KMS-11 (cell line): ENCODE measurements at regions not wholly inside any gene's neighbourhood (a gene's known extent, or its start where the extent isn't known, plus 50 kb on each side); places are given as distances from the start of the nearest gene placed in this dataset.

ENCODE experiments used
- H2AFZ ChIP-seq: fragments of 200-600 bp; sonication (generic); 2 replicates; pipeline ENCODE4 v1.6.1; 2016; ENCODE audit warnings: antibody characterized with exemption, mixed run types, low read depth
- H3K27ac ChIP-seq: fragments of 200-600 bp; sonication (generic); 2 replicates; pipeline ENCODE4 v1.6.1; 2016; ENCODE audit warnings: mild to moderate bottlenecking, mixed run types
- H3K27me3 ChIP-seq: fragments of 200-600 bp; sonication (generic); 2 replicates; pipeline ENCODE4 v1.6.1; 2017; ENCODE audit warnings: mild to moderate bottlenecking, low read depth, mixed run types, moderate library complexity; ENCODE audit not compliant: insufficient read depth
- H3K36me3 ChIP-seq: fragments of 200-600 bp; sonication (generic); 2 replicates; pipeline ENCODE4 v1.6.1; 2017; ENCODE audit warnings: mild to moderate bottlenecking, mixed run types; ENCODE audit not compliant: insufficient read depth
- H3K4me1 ChIP-seq: fragments of 200-600 bp; sonication (generic); 2 replicates; pipeline ENCODE4 v1.6.1; 2016; ENCODE audit warnings: mild to moderate bottlenecking, low read depth, mixed run types; ENCODE audit not compliant: poor library complexity, severe bottlenecking
- H3K4me2 ChIP-seq: fragments of 200-600 bp; sonication (generic); 2 replicates; pipeline ENCODE4 v1.7.0; 2016; ENCODE audit warnings: mild to moderate bottlenecking, mixed run types
- H3K4me3 ChIP-seq: fragments of 200-600 bp; sonication (generic); IDR thresholded peaks from 2 replicates; pipeline ENCODE4 v1.6.1; 2017; ENCODE audit warnings: low read depth, low read length, mixed read lengths; ENCODE audit not compliant: insufficient read depth
- H3K79me2 ChIP-seq: fragments of 200-600 bp; sonication (generic); 2 replicates; pipeline ENCODE4 v1.6.1; 2016; ENCODE audit warnings: low read depth, mixed run types; ENCODE audit not compliant: insufficient read depth
- H3K9ac ChIP-seq: fragments of 200-600 bp; sonication (generic); 2 replicates; pipeline ENCODE4 v1.6.1; 2016; ENCODE audit warnings: mild to moderate bottlenecking, mixed run types
- H4K20me1 ChIP-seq: fragments of 200-600 bp; sonication (generic); 2 replicates; pipeline ENCODE4 v1.6.1; 2016; ENCODE audit warnings: mild to moderate bottlenecking, mixed run types; ENCODE audit not compliant: insufficient read depth
- TF ChIP-seq, protein P1 (sequence below): fragments of 200-600 bp; sonication (generic); conservative IDR thresholded peaks from 2 replicates; pipeline ENCODE4 v1.6.1; 2017; ENCODE audit warnings: low read depth, mild to moderate bottlenecking, antibody characterized with exemption, low read length, moderate library complexity, mixed read lengths

DNA sequence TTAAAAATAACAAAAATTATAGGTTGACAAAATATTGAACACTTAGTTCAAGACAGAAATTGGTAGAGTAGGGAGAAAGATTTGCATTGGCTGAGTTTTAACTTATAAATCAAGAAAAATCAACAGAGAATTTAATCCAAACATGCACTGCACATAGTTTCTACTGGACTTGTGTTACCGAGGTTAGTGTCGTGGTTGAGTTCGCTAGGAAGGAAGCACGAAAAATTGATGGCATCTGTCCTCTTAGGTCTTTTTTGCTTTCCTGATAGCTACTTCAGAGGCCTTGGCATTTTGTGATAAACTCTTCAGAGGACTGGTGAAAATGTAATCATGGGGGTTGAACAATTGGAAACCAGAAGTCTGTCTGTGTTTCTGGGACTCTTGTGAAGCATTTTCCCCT, 392.9 kb downstream of the NUAK1 start:
- no peak overlapping the region for H2AFZ ChIP-seq
- no peaks in the 10 kb centered on the region for H4K20me1 ChIP-seq
- TF ChIP-seq, protein P1, sequence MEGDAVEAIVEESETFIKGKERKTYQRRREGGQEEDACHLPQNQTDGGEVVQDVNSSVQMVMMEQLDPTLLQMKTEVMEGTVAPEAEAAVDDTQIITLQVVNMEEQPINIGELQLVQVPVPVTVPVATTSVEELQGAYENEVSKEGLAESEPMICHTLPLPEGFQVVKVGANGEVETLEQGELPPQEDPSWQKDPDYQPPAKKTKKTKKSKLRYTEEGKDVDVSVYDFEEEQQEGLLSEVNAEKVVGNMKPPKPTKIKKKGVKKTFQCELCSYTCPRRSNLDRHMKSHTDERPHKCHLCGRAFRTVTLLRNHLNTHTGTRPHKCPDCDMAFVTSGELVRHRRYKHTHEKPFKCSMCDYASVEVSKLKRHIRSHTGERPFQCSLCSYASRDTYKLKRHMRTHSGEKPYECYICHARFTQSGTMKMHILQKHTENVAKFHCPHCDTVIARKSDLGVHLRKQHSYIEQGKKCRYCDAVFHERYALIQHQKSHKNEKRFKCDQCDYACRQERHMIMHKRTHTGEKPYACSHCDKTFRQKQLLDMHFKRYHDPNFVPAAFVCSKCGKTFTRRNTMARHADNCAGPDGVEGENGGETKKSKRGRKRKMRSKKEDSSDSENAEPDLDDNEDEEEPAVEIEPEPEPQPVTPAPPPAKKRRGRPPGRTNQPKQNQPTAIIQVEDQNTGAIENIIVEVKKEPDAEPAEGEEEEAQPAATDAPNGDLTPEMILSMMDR = no peak
- no peaks in the 10 kb centered on the region for H3K27me3 ChIP-seq
- no peaks in the 10 kb centered on the region for H3K4me1 ChIP-seq
- H3K79me2 ChIP-seq = no peaks in the 10 kb centered on the region
- no peak overlapping the region for H3K27ac ChIP-seq
- H3K4me2 ChIP-seq = no peak overlapping the region
- H3K9ac ChIP-seq = no peak overlapping the region
- no peak overlapping the region for H3K4me3 ChIP-seq
- no peaks in the 10 kb centered on the region for H3K36me3 ChIP-seq

DNA sequence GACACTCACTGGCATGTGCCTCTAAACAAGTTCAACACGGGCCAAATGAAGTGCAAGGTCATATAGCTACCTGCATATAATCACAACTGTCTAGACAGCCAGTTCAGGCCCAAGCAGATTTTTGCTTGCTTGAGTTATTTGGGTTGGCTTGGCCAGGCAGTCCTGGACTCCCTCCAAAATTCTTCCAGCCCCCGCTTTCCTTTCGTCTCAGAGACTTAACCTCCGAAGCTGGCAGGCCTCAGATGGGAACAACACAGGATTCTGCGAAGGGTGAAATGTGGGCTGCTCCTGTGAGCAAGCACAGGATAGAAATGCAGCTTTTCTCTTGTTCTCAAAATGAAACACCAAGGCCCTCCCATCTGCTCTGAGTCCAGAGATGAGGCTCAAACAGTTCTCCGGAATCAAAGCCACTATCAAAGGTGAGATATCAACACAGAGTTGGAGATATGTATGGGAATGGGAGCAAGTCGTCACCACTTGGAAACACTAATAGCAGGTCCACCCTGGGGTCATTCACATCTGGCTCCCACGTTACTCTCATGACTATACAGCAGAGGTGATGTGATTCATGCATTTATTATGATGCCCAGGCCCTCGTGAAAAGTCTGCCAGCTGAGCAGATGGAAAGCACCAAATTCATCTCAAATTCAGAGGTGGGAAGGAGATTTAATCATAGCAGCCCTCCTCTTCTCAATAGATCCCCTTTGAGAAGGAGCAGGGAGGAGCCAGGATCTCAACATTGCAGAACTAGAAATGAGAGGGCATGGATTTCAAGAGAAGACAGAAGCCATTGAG, 389.8 kb downstream of the NUAK1 start:
- Histone ChIP-seq H3K4me1 (no peaks in the 10 kb centered on the region), H3K27me3 (no peaks in the 10 kb centered on the region), H2AFZ (no peak overlapping the region), H3K4me3 (no peak overlapping the region), H4K20me1 (no peaks in the 10 kb centered on the region), H3K4me2 (no peak overlapping the region), H3K79me2 (no peaks in the 10 kb centered on the region), H3K36me3 (no peaks in the 10 kb centered on the region), H3K27ac (no peak overlapping the region), H3K9ac (no peak overlapping the region)
- TF ChIP-seq, protein P1 = no peak

GRCh38 chr12:105750096-105750495, 388.7 kb downstream of the NUAK1 start:
- Histone ChIP-seq H3K9ac (no peak overlapping the region), H3K36me3 (no peaks in the 10 kb centered on the region), H3K27me3 (no peaks in the 10 kb centered on the region), H4K20me1 (no peaks in the 10 kb centered on the region), H3K4me2 (no peak overlapping the region), H3K79me2 (no peaks in the 10 kb centered on the region), H3K4me1 (no peaks in the 10 kb centered on the region), H2AFZ (no peak overlapping the region), H3K27ac (no peak overlapping the region), H3K4me3 (no peak overlapping the region)
- TF ChIP-seq, protein P1 = no peak

GRCh38 chr12:105754313-105754712, 384.4 kb downstream of the NUAK1 start:
- Histone ChIP-seq H4K20me1 (no peaks in the 10 kb centered on the region), H2AFZ (no peak overlapping the region), H3K4me3 (no peak overlapping the region), H3K9ac (no peak overlapping the region), H3K79me2 (no peaks in the 10 kb centered on the region), H3K4me2 (no peak overlapping the region), H3K27me3 (no peaks in the 10 kb centered on the region), H3K27ac (no peak overlapping the region), H3K4me1 (no peaks in the 10 kb centered on the region), H3K36me3 (no peaks in the 10 kb centered on the region)
- TF ChIP-seq, protein P1 = no peak
